Activated T-cell treated with anti-CD3 and anti-CD28 coated beads, Interleukin-2, amount 50 U/mL, for 4 hours (primary cell): ENCODE measurements at regions not wholly inside any gene's neighbourhood (a gene's known extent, or its start where the extent isn't known, plus 50 kb on each side); places are given as distances from the start of the nearest gene placed in this dataset.
"Not testable (repeated sequence)": the region's sequence is repeated elsewhere in the genome, so short reads cannot be mapped to it uniquely, and the experiment has no call there.

Experiments used
- ATAC-seq, 2 donors: fragments of 200-7000 bp; cut with Tn5 transposase; one replicate each; pipeline ENCODE4 v1.10.0; 2021
- DNase-seq: peaks from one replicate; pipeline ENCODE4 v3.0.0-alpha.2; 2020
- H3K27me3 Mint-ChIP-seq: one replicate; pipeline ENCODE4 v1.8.0; 2021; ENCODE audit warnings: low read depth, mixed read lengths
- H3K36me3 Mint-ChIP-seq: one replicate; pipeline ENCODE4 v1.8.0; 2022; ENCODE audit warnings: mixed read lengths; ENCODE audit not compliant: insufficient read depth
- H3K4me1 Mint-ChIP-seq: one replicate; pipeline ENCODE4 v1.8.0; 2021; ENCODE audit warnings: low read depth, mixed read lengths
- H3K4me3 Mint-ChIP-seq: one replicate; pipeline ENCODE4 v1.8.0; 2021; ENCODE audit warnings: mild to moderate bottlenecking, moderate library complexity, mixed read lengths
- H3K9me3 Mint-ChIP-seq: one replicate; pipeline ENCODE4 v1.8.0; 2021; ENCODE audit warnings: mixed read lengths

GRCh38 chr16:86850670-86851069, 272.3 kb downstream of the FOXL1 start:
- Mint-ChIP-seq H3K4me3 (no peak overlapping the region), H3K27me3 (peaks cover 9% of the 10 kb centered on the region), H3K36me3 (no peaks in the 10 kb centered on the region), H3K9me3 (no peaks in the 10 kb centered on the region), H3K4me1 (no peaks in the 10 kb centered on the region)
- ATAC-seq = no peak
- no peak for DNase-seq

- DNase-seq = no peak
- ATAC-seq = no peak
- H3K27me3 Mint-ChIP-seq = peaks cover 9% of the 10 kb centered on the region
- H3K4me3 Mint-ChIP-seq = no peak overlapping the region
- H3K36me3 Mint-ChIP-seq = no peaks in the 10 kb centered on the region
- no peaks in the 10 kb centered on the region for H3K4me1 Mint-ChIP-seq
- no peaks in the 10 kb centered on the region for H3K9me3 Mint-ChIP-seq
These were observed 273.8 kb downstream of the FOXL1 start for GRCh38 chr16:86852135-86852534.

- Mint-ChIP-seq H3K4me1 (no peaks in the 10 kb centered on the region), H3K36me3 (no peaks in the 10 kb centered on the region), H3K27me3 (peaks cover 1% of the 10 kb centered on the region), H3K4me3 (no peak overlapping the region), H3K9me3 (no peaks in the 10 kb centered on the region)
- ATAC-seq = no peak
- DNase-seq = no peak
These were observed 275.8 kb downstream of the FOXL1 start for GRCh38 chr16:86854058-86854621.

GRCh38 chr16:86854626-86855294, 276.4 kb downstream of the FOXL1 start:
- no peak for ATAC-seq
- H3K9me3 Mint-ChIP-seq = no peaks in the 10 kb centered on the region
- H3K36me3 Mint-ChIP-seq = no peaks in the 10 kb centered on the region
- no peaks in the 10 kb centered on the region for H3K4me1 Mint-ChIP-seq
- no peak for DNase-seq
- no peaks in the 10 kb centered on the region for H3K27me3 Mint-ChIP-seq
- no peak overlapping the region for H3K4me3 Mint-ChIP-seq

GRCh38 chr16:86856946-86857586, 278.7 kb downstream of the FOXL1 start:
- no peaks in the 10 kb centered on the region for H3K9me3 Mint-ChIP-seq
- H3K27me3 Mint-ChIP-seq = no peaks in the 10 kb centered on the region
- no peak for DNase-seq
- no peak for ATAC-seq
- H3K4me1 Mint-ChIP-seq = no peaks in the 10 kb centered on the region
- H3K36me3 Mint-ChIP-seq = no peaks in the 10 kb centered on the region
- no peak overlapping the region for H3K4me3 Mint-ChIP-seq

GRCh38 chr16:86857807-86858206, 279.5 kb downstream of the FOXL1 start:
- Mint-ChIP-seq H3K36me3 (no peaks in the 10 kb centered on the region), H3K4me3 (no peak overlapping the region), H3K27me3 (no peaks in the 10 kb centered on the region), H3K9me3 (no peaks in the 10 kb centered on the region), H3K4me1 (no peaks in the 10 kb centered on the region)
- ATAC-seq = no peak
- DNase-seq = no peak

- Mint-ChIP-seq H3K4me1 (no peaks in the 10 kb centered on the region), H3K27me3 (no peaks in the 10 kb centered on the region), H3K36me3 (no peaks in the 10 kb centered on the region), H3K4me3 (no peak overlapping the region), H3K9me3 (no peaks in the 10 kb centered on the region)
- no peak for ATAC-seq
- DNase-seq = no peak
These were observed 280.2 kb downstream of the FOXL1 start for GRCh38 chr16:86858501-86858900.

- not testable (repeated sequence) for ATAC-seq
These were observed 283.0 kb downstream of the FOXL1 start for GRCh38 chr16:86861270-86861858.

GRCh38 chr16:86862595-86863280, 284.4 kb downstream of the FOXL1 start:
- Mint-ChIP-seq H3K9me3 (peaks cover 4% of the 10 kb centered on the region), H3K36me3 (no peaks in the 10 kb centered on the region), H3K27me3 (peaks cover 3% of the 10 kb centered on the region), H3K4me1 (no peaks in the 10 kb centered on the region), H3K4me3 (no peak overlapping the region)
- ATAC-seq = no peak
- DNase-seq = no peak

More at GRCh38 chr16:86861270-86861858, 283.0 kb downstream of the FOXL1 start:
- not testable (repeated sequence) for DNase-seq, H3K9me3 Mint-ChIP-seq, H3K27me3 Mint-ChIP-seq, H3K4me1 Mint-ChIP-seq, H3K4me3 Mint-ChIP-seq, H3K36me3 Mint-ChIP-seq

GRCh38 chr16:86863609-86864008, 285.3 kb downstream of the FOXL1 start:
- peaks cover 4% of the 10 kb centered on the region for H3K9me3 Mint-ChIP-seq
- H3K27me3 Mint-ChIP-seq = peaks cover 3% of the 10 kb centered on the region

GRCh38 chr16:86864586-86864985, 286.2 kb downstream of the FOXL1 start:
- Mint-ChIP-seq H3K36me3 (no peaks in the 10 kb centered on the region), H3K4me3 (no peak overlapping the region), H3K4me1 (no peaks in the 10 kb centered on the region), H3K9me3 (peaks cover 4% of the 10 kb centered on the region), H3K27me3 (peaks cover 3% of the 10 kb centered on the region)
- ATAC-seq (no peak), DNase-seq (no peak)

More at GRCh38 chr16:86863609-86864008, 285.3 kb downstream of the FOXL1 start:
- no peaks in the 10 kb centered on the region for H3K4me1 Mint-ChIP-seq
- DNase-seq = no peak
- no peak for ATAC-seq
- H3K4me3 Mint-ChIP-seq = no peak overlapping the region
- H3K36me3 Mint-ChIP-seq = no peaks in the 10 kb centered on the region

- H3K4me1 Mint-ChIP-seq = no peaks in the 10 kb centered on the region
- no peaks in the 10 kb centered on the region for H3K36me3 Mint-ChIP-seq
- peaks cover 4% of the 10 kb centered on the region for H3K9me3 Mint-ChIP-seq
- H3K4me3 Mint-ChIP-seq = no peak overlapping the region
- ATAC-seq (no peak), DNase-seq (no peak)
- peaks cover 3% of the 10 kb centered on the region for H3K27me3 Mint-ChIP-seq
These were observed 287.7 kb downstream of the FOXL1 start for GRCh38 chr16:86865851-86866662.

- no peak overlapping the region for H3K4me3 Mint-ChIP-seq
- no peaks in the 10 kb centered on the region for H3K36me3 Mint-ChIP-seq
- ATAC-seq (no peak), DNase-seq (no peak)
- H3K4me1 Mint-ChIP-seq = no peaks in the 10 kb centered on the region
- H3K9me3 Mint-ChIP-seq = peaks cover 4% of the 10 kb centered on the region
- peaks cover 3% of the 10 kb centered on the region for H3K27me3 Mint-ChIP-seq
These were observed 288.8 kb downstream of the FOXL1 start for GRCh38 chr16:86866986-86867722.
